ENCODE measurements at regions not wholly inside any gene's neighbourhood (a gene's known extent, or its start where the extent isn't known, plus 50 kb on each side); places are given as distances from the start of the nearest gene placed in this dataset.

- H2AFZ ChIP-seq (ENCODE audit: low read length) = no peak overlapping the region
- WGBS (ENCODE audit: extremely low coverage, insufficient read length, low lambda C conversion rate) = no CpG with 5 or more reads among the region's 1 CpG
- TF ChIP-seq CTCF (conservative IDR thresholded peaks at IDR 0.05) = no peak
- Mint-ChIP-seq H3K9me3 (no peaks in the 10 kb centered on the region; a peak in 1 of 5 replicates), H3K4me3 (no peak overlapping the region), H3K27ac (no peak overlapping the region), H3K36me3 (ENCODE audit: insufficient read depth in 1 of 3, low read depth in 3 of 3) (no peaks in the 10 kb centered on the region), H3K27me3 (ENCODE audit: low read depth) (no peaks in the 10 kb centered on the region), H3K4me1 (no peaks in the 10 kb centered on the region)
- H3K27me3 ChIP-seq (ENCODE audit: insufficient read depth, low read length) = no peaks in the 10 kb centered on the region
- no peak overlapping the region for H2BK20ac ChIP-seq (ENCODE audit: low read depth, low read length, poor library complexity, severe bottlenecking)
- no peak overlapping the region for H3K18ac ChIP-seq (ENCODE audit: insufficient read length, low read depth, low read length)
- H4K20me1 ChIP-seq (ENCODE audit: control insufficient read depth, insufficient read depth, insufficient read length) = no peaks in the 10 kb centered on the region
- no peak overlapping the region for H3K4ac ChIP-seq (ENCODE audit: low read depth, low read length)
- no peak overlapping the region for H3K9ac ChIP-seq (ENCODE audit: extremely low read depth, insufficient read length, low read length)
- no peak overlapping the region for H4K91ac ChIP-seq (ENCODE audit: insufficient read length, low read depth, low read length)
- DNase-seq = no peak
- H2BK15ac ChIP-seq (ENCODE audit: low read depth, low read length) = no peak overlapping the region
- no peaks in the 10 kb centered on the region for H3K4me1 ChIP-seq (ENCODE audit: insufficient read depth, low read length)
- H3K14ac ChIP-seq (ENCODE audit: insufficient read depth, low read length) = no peak overlapping the region
- no peaks in the 10 kb centered on the region for H3K9me3 ChIP-seq (ENCODE audit: control insufficient read depth, low read depth, low read length)
- H3K23ac ChIP-seq (ENCODE audit: insufficient read length, low read depth, low read length) = no peak overlapping the region
- H4K8ac ChIP-seq (replicated peaks; ENCODE audit: insufficient read length, low read depth, low read length) = no peak overlapping the region
- no peak overlapping the region for H4K5ac ChIP-seq (ENCODE audit: insufficient read length, low read depth, low read length)
- H2BK120ac ChIP-seq (ENCODE audit: low read depth, low read length, poor library complexity, severe bottlenecking) = no peak overlapping the region
- no peak overlapping the region for H2AK5ac ChIP-seq (ENCODE audit: insufficient read length, low read length)
- no peak overlapping the region for H2BK12ac ChIP-seq (ENCODE audit: insufficient read length, low read depth, low read length)
- H3T11ph ChIP-seq (ENCODE audit: low read length) = no peak overlapping the region
- H3K4me2 ChIP-seq (ENCODE audit: insufficient read depth, insufficient read length, low read length) = no peak overlapping the region
- H3K79me1 ChIP-seq (ENCODE audit: insufficient read depth, low read depth, low read length, poor library complexity, severe bottlenecking) = no peaks in the 10 kb centered on the region
- H3K79me2 ChIP-seq (ENCODE audit: insufficient read depth, low read length) = no peaks in the 10 kb centered on the region
- no peak overlapping the region for H2BK5ac ChIP-seq (ENCODE audit: insufficient read length, low read length)
- H3K27ac ChIP-seq (ENCODE audit: insufficient read length, low read depth, low read length) = no peak overlapping the region
- no peak overlapping the region for H3K56ac ChIP-seq (ENCODE audit: insufficient read length, low read depth, low read length)
- no peaks in the 10 kb centered on the region for H3K23me2 ChIP-seq (ENCODE audit: insufficient read length, low read depth, low read length, poor library complexity, severe bottlenecking)
These were observed 81.9 kb downstream of the SUCNR1 start for GRCh38 chr3:151955356-151955755.

All from H9 (cell line).